ENCODE measurements at regions not wholly inside any gene's neighbourhood (a gene's known extent, or its start where the extent isn't known, plus 50 kb on each side); places are given as distances from the start of the nearest gene placed in this dataset.
"Not testable (repeated sequence)": the region's sequence is repeated elsewhere in the genome, so short reads cannot be mapped to it uniquely, and the experiment has no call there.

DNA sequence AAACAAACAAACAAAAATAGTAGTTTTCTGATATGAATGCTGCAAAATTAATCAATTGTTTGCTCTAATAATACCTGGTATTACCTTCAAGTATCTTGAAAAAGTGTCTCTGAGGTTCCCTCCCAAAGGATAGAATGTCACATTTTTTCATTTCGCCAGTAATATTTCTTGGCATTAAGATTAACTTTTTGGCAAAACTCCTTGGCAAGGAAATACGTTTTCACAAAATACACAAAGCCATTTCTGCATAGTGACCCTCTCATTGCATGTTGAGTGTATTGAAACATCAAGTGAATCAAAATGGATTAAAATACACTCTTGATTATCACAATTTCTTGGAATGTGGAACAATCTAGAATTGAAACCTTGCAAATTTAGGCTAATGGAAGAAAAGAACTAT lies 230.5 kb downstream of the ATPSCKMT start:
- DNase-seq (ENCODE audit: low read depth) = no peak
- H3K4me3 ChIP-seq (ENCODE audit: low read depth, low read length) = no peak overlapping the region
- TF ChIP-seq, protein P1, sequence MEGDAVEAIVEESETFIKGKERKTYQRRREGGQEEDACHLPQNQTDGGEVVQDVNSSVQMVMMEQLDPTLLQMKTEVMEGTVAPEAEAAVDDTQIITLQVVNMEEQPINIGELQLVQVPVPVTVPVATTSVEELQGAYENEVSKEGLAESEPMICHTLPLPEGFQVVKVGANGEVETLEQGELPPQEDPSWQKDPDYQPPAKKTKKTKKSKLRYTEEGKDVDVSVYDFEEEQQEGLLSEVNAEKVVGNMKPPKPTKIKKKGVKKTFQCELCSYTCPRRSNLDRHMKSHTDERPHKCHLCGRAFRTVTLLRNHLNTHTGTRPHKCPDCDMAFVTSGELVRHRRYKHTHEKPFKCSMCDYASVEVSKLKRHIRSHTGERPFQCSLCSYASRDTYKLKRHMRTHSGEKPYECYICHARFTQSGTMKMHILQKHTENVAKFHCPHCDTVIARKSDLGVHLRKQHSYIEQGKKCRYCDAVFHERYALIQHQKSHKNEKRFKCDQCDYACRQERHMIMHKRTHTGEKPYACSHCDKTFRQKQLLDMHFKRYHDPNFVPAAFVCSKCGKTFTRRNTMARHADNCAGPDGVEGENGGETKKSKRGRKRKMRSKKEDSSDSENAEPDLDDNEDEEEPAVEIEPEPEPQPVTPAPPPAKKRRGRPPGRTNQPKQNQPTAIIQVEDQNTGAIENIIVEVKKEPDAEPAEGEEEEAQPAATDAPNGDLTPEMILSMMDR (IDR thresholded peaks at IDR 0.05; ENCODE audit: insufficient read depth, low read depth, low read length) = no peak

DNA sequence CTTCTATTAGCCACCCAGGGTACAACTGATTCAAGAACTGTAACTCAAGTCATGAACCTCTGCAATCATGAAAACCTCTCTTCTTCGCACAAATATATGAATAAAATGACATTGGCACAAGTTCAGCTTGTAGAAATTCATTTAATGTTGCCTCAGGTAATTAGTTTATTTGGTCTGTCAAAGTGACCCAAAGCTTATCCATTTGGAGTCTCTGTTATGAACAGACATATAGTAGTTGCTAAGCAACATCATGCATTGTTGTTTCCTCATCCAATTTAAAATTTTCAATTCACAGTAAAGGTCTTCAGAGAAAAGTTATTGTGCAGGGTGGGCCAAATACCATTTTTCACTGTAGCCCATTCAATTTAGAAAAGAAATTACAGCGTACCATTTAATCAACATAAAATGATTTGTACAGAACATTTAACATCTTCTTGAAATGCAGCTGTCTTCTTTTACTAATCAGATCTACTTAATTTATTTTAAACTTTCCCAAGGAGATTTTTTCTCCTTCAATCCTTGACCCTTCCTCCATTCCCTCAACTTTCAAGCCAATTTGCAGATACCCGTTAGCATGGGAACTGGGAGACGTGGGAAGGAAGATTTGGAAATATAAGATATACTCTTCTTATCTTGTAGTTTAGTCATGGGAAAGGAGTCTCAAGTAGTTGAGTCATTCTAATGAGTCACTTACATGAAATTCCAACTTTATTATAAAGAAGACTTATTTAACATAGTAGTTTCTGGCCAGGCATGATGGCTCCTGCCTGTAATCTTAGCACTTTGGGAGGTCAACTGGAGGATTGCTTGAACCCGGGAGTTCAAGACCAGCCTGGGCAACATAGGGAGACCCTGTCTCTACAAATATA lies 231.3 kb downstream of the ATPSCKMT start:
- TF ChIP-seq, protein P1 (IDR thresholded peaks at IDR 0.05; ENCODE audit: insufficient read depth, low read depth, low read length) = no peak
- DNase-seq (ENCODE audit: low read depth) = peak; percentile 97
- no peak overlapping the region for H3K4me3 ChIP-seq (ENCODE audit: low read depth, low read length)

DNA sequence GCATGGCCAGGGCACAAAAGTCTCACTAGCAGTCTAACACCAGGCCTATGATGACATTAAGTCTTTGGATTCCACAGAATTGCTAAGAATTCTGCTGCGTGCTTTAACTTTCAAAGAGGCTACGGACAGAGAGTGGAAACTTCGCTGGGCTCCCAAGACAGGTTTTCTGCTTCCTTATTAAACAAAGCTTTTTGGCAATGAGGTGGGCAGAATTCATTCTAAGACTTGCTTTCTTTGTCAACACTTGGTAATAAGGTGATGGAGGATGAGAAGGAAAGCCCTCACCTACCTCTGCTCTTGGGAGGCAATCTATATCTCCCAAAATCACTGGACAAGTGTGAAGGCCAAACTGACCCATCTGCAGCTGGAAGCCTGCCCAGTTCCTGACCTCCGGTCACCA lies 231.9 kb downstream of the ATPSCKMT start:
- no peak for DNase-seq (ENCODE audit: low read depth)
- no peak overlapping the region for H3K4me3 ChIP-seq (ENCODE audit: low read depth, low read length)
- TF ChIP-seq, protein P1 (IDR thresholded peaks at IDR 0.05; ENCODE audit: insufficient read depth, low read depth, low read length) = no peak

DNA sequence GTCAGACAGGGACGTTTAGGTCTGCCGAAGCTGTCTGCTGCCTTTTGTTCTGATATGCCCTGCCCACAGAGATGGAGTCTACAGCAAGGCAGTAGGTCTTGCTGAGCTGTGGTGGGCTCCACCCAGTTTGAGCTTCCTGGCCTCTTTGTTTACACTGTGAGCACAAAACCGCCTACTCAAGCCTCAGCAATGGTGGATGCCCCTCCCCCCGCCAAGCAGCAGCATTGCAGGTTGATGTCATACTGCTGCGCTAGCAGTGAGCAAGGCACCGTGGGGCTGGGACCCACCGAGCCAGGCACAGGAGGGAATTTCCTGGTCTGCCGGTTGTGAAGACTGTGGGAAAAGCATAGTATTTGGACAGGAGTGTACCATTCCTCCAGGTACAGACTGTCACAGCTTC lies 233.1 kb downstream of the ATPSCKMT start:
- DNase-seq (ENCODE audit: low read depth) = peak; percentile 57
- not testable (repeated sequence) for H3K4me3 ChIP-seq (ENCODE audit: low read depth, low read length)

DNA sequence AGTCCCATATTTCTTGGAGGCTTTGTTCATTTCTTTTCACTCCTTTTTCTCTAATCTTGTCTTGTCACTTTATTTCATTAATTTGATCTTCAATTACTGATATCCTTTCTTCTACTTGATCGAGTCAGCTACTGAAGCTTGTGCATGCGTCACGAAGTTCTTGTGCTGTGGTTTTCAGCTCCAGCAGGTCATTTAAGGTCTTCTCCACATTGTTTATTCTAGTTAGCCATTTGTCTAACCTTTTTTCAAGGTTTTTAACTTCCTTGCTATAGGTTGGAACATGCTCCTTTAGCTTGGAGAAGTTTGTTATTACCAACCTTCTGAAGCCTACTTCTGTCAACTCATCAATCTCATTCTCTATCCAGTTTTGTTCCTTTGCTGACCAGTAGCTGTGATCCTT lies 234.0 kb downstream of the ATPSCKMT start:
- not testable (repeated sequence) for DNase-seq (ENCODE audit: low read depth); H3K4me3 ChIP-seq (ENCODE audit: low read depth, low read length)

DNA sequence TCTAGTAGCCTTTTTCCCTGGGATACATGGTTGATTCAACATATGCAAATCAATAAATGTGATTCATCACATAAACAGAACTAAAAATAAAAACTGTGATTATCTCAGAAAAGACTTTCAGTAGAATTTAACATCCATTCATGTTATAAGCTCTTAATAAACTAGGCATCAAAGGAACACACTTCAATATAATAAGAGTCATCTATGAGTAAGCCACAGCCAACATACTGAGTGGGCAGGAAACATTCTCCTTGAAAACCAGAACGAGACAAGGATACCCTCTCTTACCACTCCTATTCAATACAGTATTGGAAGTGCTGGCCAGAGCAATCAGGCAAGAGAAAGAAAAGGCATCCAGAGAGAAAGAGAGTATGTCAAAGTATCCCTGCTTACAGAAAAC lies 239.9 kb downstream of the ATPSCKMT start:
- DNase-seq (ENCODE audit: low read depth) = no peak
- no peak overlapping the region for H3K4me3 ChIP-seq (ENCODE audit: low read depth, low read length)
- TF ChIP-seq, protein P1 (IDR thresholded peaks at IDR 0.05; ENCODE audit: insufficient read depth, low read depth, low read length) = no peak

DNA sequence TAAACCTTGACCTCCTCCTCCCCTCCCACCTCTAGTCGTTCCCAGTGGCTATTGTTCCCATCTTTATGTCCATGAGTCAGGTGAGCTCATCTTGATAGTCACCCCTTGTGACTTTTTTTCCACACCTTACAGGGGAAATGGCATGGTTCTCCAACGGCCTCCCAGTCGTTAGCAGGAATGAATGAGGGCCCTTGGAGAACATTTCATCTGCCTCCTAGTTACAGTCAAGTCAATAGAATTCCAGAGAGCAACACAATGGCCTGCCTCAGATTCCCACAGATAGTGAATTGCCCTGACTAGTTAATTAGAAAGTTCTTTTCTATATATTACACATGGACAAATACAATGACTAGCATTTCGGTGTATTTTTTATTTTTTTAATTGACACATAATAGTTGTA lies 262.6 kb downstream of the ATPSCKMT start:
- TF ChIP-seq, protein P1 (IDR thresholded peaks at IDR 0.05; ENCODE audit: insufficient read depth, low read depth, low read length) = no peak
- H3K4me3 ChIP-seq (ENCODE audit: low read depth, low read length) = no peak overlapping the region
- DNase-seq (ENCODE audit: low read depth) = no peak

DNA sequence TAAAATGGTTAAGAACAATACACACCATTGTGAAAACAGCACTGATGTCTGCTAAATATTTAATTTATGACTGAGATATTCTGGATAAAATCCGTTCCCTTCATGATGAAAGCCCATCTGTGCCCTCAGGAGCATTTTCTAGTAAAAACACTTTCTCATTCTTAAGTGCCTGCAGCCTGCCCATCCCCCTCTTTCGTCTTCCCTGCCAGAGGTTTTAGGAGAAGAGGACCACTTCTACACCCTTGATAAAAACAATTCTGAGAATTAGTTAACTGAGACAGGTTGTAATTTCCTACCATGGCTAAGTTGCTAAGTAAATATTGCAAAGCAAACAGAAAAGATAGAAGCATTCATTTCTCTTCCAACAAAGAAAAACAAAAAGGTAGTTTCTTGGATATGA lies 272.6 kb downstream of the ATPSCKMT start:
- TF ChIP-seq, protein P1 (IDR thresholded peaks at IDR 0.05; ENCODE audit: insufficient read depth, low read depth, low read length) = no peak
- no peak for DNase-seq (ENCODE audit: low read depth)
- no peak overlapping the region for H3K4me3 ChIP-seq (ENCODE audit: low read depth, low read length)

Data from fibroblast of villous mesenchyme (primary cell).